Body of pancreas (tissue), 4 donors: ENCODE measurements at regions not wholly inside any gene's neighbourhood (a gene's known extent, or its start where the extent isn't known, plus 50 kb on each side); places are given as distances from the start of the nearest gene placed in this dataset.
A peak's percentile ranks its signal among the peaks of the same experiment; 100 is the strongest.

Experiments
- ATAC-seq: fragments of 150-250 bp; one replicate; pipeline ENCODE4 v1.9.1; 2016
- DNase-seq, 4 donors: peaks; one replicate each; pipeline ENCODE4 v3.0.0-alpha.2; 2019
- H3K27ac ChIP-seq, 4 donors: fragments of 200-600 bp; sonication (generic); 1 replicate in 3 of 4; 2 replicates in 1 of 4; pipeline versions ENCODE4 v1.5.1 to v1.6.1; 2016 to 2019; ENCODE audit warnings: mild to moderate bottlenecking in 1 of 4, mixed read lengths in 1 of 4, moderate library complexity in 1 of 4
- H3K27me3 ChIP-seq, 2 donors: fragments of 200-600 bp; sonication (generic); one replicate each; pipeline ENCODE4 v1.6.0; 2016; ENCODE audit warnings: mild to moderate bottlenecking in 1 of 2
- H3K36me3 ChIP-seq, 2 donors: fragments of 200-600 bp; sonication (generic); replicated peaks in 1 of 2; 2 replicates each; pipeline ENCODE4 v1.5.1; 2016; ENCODE audit warnings: low read depth in 2 of 2; ENCODE audit not compliant: insufficient read depth in 1 of 2
- H3K4me1 ChIP-seq: fragments of 200-600 bp; sonication (generic); one replicate; pipeline ENCODE4 v1.6.0; 2016
- H3K4me3 ChIP-seq, 2 donors: fragments of 200-600 bp; sonication (generic); 1 replicate in 1 of 2; 2 replicates in 1 of 2; pipeline ENCODE4 v1.5.1; 2016 to 2019
- H3K9me3 ChIP-seq, 3 donors: fragments of 200-600 bp; sonication (generic); 1 replicate in 2 of 3; 2 replicates in 1 of 3; pipeline ENCODE4 v1.5.1; 2016
- CTCF ChIP-seq, 7 experiments: fragments of 450-650 bp in 4 of 7; fragments of 200-600 bp in 3 of 7; sonication (generic) in 3 of 7; IDR thresholded peaks; one replicate each; pipeline ENCODE4 v1.5.1; 2016 to 2019; ENCODE audit warnings: antibody characterized with exemption in 7 of 7
- POLR2A ChIP-seq, 3 donors: fragments of 450-650 bp; IDR thresholded peaks; one replicate each; pipeline ENCODE4 v1.6.1; 2016; ENCODE audit warnings: antibody characterized with exemption in 3 of 3, mild to moderate bottlenecking in 2 of 3
- WGBS, 2 donors: methylation state at CpG; one replicate each; pipeline ENCODE4 v1.1.5; 2017; 5-methylcytosine and 5-hydroxymethylcytosine counted together
- intact Hi-C: fragments of 100-400 bp; cut with DNase I; formaldehyde crosslinking; loops from one replicate; pipeline ENCODE4 v1.15.1; 2023

DNA sequence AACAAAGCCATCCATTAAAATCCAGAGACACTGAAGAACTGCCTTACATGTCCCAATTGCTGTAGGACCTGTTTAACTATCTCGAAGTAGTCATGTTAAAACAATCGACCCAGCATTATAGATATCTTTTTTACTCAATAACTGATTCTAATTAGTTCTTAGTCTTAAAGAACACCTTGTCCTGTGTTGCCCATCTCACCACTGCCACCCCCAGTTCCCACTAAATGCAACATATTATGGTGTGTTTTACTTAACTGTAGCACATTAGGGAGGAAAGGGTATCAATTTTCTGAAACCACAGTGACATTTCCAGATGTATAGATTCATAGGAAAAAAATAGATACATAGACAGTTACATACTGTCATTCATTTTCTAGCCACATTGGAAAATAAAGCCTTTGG lies 221.2 kb downstream of the MEF2C start:
- Histone ChIP-seq H3K4me3 (no peak overlapping the region), H3K4me1 (peaks cover 21% of the 10 kb centered on the region), H3K9me3 (no peaks in the 10 kb centered on the region), H3K27ac (no peak overlapping the region), H3K27me3 (peaks cover 0 to 53% of the 10 kb centered on the region in 2 donors), H3K36me3 (no peaks in the 10 kb centered on the region)
- 11 to 12% methylated on average over 2 of the region's 2 CpGs for WGBS, 2 donors
- no peak for ATAC-seq
- intact Hi-C loops = no loop called here
- DNase-seq = no peak
- no peak for TF ChIP-seq POLR2A (IDR thresholded peaks at IDR 0.05)
- TF ChIP-seq CTCF (IDR thresholded peaks at IDR 0.05) = no peak

DNA sequence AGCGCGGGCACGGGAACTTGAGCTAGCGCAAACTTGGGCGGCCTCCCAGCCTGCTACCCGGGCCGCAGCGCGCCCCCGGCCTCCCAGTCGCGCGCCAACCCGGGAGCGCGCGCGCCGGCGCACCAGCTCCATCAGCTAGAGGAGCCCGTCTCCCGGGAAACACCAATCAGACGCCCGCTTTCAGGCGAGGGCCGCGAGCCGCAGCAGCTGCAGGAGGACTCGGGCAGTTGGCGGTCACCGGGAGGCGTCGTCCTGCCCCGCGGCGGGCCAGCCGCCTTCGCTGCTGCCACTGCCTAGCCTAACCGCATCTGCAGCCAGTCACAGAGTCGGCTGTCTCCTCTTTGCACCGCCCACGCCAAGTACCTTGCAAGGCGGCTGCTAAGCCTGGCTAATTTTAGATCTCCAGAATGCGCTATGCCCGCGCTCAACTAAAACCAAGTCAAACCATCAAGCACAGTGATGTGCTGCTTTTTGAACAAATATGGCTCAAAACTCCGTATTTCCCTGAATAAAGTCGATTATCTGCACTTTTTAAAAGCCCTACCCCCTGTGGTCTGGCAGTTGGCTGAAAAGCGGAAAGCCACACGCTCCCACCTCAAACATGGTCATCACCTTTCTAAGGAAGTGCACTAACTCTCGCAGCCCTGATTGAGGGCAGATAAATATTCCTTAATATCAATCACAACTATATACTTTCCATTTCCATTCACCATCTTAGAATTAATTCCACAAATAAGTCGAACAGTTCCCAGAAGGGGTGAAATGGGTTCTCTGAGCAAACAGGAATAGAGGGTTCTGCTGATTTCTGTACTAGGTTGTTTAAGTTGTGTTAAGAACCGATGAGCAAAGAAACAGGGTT lies 221.8 kb downstream of the MEF2C start:
- no peak for TF ChIP-seq CTCF (IDR thresholded peaks at IDR 0.05)
- TF ChIP-seq POLR2A (IDR thresholded peaks at IDR 0.05) = no peak
- H3K27me3 ChIP-seq = peaks cover 0 to 49% of the 10 kb centered on the region in 2 donors
- 3 to 8% methylated on average over 8 to 51 of the region's 53 CpGs for WGBS, 2 donors
- no peaks in the 10 kb centered on the region for H3K36me3 ChIP-seq
- no peak overlapping the region for H3K4me3 ChIP-seq
- H3K9me3 ChIP-seq = no peaks in the 10 kb centered on the region
- ATAC-seq (peak; percentile 60), DNase-seq (peak in 2 of 4 donors; percentile 50 to 59)
- intact Hi-C loops = no loop called here
- H3K27ac ChIP-seq = no peak overlapping the region
- H3K4me1 ChIP-seq = peaks cover 18% of the 10 kb centered on the region

- Histone ChIP-seq H3K27me3 (peaks cover 0 to 41% of the 10 kb centered on the region in 2 donors), H3K36me3 (no peaks in the 10 kb centered on the region), H3K27ac (no peak overlapping the region), H3K9me3 (no peaks in the 10 kb centered on the region), H3K4me3 (no peak overlapping the region), H3K4me1 (peaks cover 15% of the 10 kb centered on the region)
- WGBS, 2 donors = 3 to 7% methylated on average over 35 to 41 of the region's 41 CpGs
- no peak for DNase-seq
- intact Hi-C loops = no loop called here
- no peak for ATAC-seq
- TF ChIP-seq POLR2A (IDR thresholded peaks at IDR 0.05) (no peak), CTCF (IDR thresholded peaks at IDR 0.05) (no peak)
Observed at GRCh38 chr5:88660264-88660946, 222.6 kb downstream of the MEF2C start.

DNA sequence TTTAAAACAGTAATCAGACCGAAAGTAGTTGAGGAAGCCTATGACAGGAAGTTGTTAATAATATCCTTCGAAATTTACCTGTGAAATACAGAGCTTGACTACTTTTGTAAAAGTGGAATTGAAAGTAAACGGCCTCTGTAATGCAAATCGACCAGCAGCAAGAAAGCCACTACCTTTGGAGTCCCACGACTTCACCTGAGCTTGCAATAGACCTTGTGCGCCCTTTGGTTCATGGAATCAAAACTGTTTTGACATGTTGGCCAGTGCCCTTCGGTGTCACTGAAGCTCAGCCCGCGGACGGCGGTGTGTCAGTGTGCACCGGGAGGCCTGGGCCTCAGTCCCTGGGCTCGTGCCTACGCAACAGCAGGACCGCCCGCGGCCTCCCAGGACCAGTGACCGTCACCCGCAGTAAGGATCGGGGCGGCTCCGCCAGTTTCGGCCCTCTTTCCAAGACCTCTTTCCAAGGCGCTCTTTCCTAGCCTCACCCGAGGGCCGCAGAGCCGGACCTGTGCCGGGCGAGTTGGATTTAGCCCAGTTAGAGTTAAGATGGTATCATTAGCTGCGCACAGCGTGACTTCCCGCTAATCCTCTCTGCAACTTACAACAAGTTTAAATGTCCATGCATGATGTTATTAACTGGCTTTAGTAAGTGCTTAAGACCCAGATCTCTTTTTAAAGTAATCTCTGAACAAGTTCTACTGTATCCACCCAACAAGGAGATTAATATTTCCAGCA lies 223.3 kb downstream of the MEF2C start:
- Histone ChIP-seq H3K4me1 (peaks cover 15% of the 10 kb centered on the region), H3K36me3 (no peaks in the 10 kb centered on the region), H3K9me3 (no peaks in the 10 kb centered on the region), H3K27ac (no peak overlapping the region), H3K4me3 (no peak overlapping the region), H3K27me3 (peaks cover 0 to 35% of the 10 kb centered on the region in 2 donors)
- 8% methylated on average over 24 to 32 of the region's 32 CpGs for WGBS, 2 donors
- intact Hi-C loops = no loop called here
- ATAC-seq = no peak
- no peak for DNase-seq
- TF ChIP-seq POLR2A (IDR thresholded peaks at IDR 0.05) = no peak

GRCh38 chr5:88658886-88659285 lies 224.1 kb downstream of the MEF2C start:
- H3K27me3 ChIP-seq = peaks cover 0 to 32% of the 10 kb centered on the region in 2 donors
- intact Hi-C loops = no loop called here
- ATAC-seq = no peak
- peaks cover 15% of the 10 kb centered on the region for H3K4me1 ChIP-seq
- 60 to 62% methylated on average over 4 of the region's 4 CpGs for WGBS, 2 donors
- H3K36me3 ChIP-seq = no peaks in the 10 kb centered on the region
- DNase-seq = no peak
- H3K9me3 ChIP-seq = no peaks in the 10 kb centered on the region
- no peak overlapping the region for H3K4me3 ChIP-seq
- no peak overlapping the region for H3K27ac ChIP-seq
- TF ChIP-seq CTCF (IDR thresholded peaks at IDR 0.05) (no peak), POLR2A (IDR thresholded peaks at IDR 0.05) (no peak)
